ENCODE measurements at regions not wholly inside any gene's neighbourhood (a gene's known extent, or its start where the extent isn't known, plus 50 kb on each side); places are given as distances from the start of the nearest gene placed in this dataset.
"Not testable (repeated sequence)": the region's sequence is repeated elsewhere in the genome, so short reads cannot be mapped to it uniquely, and the experiment has no call there.

DNA sequence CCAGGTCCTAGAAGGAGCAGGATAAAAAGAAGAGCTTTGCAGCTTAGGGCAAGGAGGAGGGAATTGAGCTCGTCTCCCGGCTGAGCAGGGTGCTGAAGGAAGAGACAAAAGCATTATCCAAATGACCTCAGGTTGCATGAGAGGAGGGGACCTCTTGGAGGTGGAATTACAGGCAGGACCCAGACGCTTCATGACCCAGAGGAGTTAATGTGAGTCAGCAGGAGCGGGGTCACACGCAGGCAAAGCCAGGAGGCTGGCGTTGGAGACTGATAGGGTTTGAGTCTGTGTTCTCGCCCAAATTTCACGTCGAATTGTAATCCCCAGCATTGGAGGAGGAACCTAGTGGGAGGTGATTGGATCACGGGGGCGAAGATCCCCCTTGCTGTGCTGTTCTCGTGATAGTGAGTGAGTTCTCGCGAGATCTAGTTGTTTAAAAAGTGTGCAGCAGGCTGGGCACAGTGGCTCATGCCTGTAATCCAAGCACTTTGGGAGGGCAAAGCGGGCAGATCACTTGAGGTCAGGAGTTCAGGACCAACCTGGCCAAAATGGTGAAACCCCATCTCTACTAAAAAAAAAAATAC lies 63.7 kb upstream of the AUTS2 start:
- TF ChIP-seq, protein P1, sequence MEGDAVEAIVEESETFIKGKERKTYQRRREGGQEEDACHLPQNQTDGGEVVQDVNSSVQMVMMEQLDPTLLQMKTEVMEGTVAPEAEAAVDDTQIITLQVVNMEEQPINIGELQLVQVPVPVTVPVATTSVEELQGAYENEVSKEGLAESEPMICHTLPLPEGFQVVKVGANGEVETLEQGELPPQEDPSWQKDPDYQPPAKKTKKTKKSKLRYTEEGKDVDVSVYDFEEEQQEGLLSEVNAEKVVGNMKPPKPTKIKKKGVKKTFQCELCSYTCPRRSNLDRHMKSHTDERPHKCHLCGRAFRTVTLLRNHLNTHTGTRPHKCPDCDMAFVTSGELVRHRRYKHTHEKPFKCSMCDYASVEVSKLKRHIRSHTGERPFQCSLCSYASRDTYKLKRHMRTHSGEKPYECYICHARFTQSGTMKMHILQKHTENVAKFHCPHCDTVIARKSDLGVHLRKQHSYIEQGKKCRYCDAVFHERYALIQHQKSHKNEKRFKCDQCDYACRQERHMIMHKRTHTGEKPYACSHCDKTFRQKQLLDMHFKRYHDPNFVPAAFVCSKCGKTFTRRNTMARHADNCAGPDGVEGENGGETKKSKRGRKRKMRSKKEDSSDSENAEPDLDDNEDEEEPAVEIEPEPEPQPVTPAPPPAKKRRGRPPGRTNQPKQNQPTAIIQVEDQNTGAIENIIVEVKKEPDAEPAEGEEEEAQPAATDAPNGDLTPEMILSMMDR (IDR thresholded peaks at IDR 0.05; ENCODE audit: insufficient read depth, low read length, poor library complexity, severe bottlenecking), result no peak
- no peaks in the 10 kb centered on the region for H3K36me3 ChIP-seq (ENCODE audit: control insufficient read depth, insufficient read depth, low read length)
- DNase-seq (ENCODE audit: low read depth), result no peak
- H3K27me3 ChIP-seq (ENCODE audit: control insufficient read depth, insufficient read depth, low read length), result peaks cover 2% of the 10 kb centered on the region
- no peak overlapping the region for H3K4me3 ChIP-seq (ENCODE audit: low read depth, low read length)

DNA sequence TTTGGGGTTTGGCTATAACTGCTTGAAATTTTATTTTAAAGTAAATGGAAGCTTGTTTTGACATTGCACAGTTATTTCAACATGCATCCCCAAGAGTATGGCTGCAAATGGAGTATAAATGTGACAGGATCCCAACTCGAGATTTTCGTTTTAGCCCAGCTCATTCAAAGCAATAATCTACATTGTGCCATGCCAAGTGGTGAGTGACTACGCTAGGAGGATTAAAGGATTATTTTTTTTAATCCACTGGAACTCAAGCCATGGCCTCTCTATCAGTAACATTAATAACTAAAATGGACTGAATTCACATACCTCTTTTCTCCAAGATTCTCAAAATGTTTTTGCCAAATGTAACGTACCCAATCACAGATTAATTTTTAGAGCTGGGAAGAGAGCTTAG lies 60.6 kb upstream of the AUTS2 start:
- TF ChIP-seq, protein P1 (IDR thresholded peaks at IDR 0.05; ENCODE audit: insufficient read depth, low read length, poor library complexity, severe bottlenecking), result no peak
- Histone ChIP-seq H3K36me3 (ENCODE audit: control insufficient read depth, insufficient read depth, low read length) (no peaks in the 10 kb centered on the region), H3K4me3 (ENCODE audit: low read depth, low read length) (no peak overlapping the region), H3K27me3 (ENCODE audit: control insufficient read depth, insufficient read depth, low read length) (peaks cover 2% of the 10 kb centered on the region)
- DNase-seq (ENCODE audit: low read depth), result no peak

DNA sequence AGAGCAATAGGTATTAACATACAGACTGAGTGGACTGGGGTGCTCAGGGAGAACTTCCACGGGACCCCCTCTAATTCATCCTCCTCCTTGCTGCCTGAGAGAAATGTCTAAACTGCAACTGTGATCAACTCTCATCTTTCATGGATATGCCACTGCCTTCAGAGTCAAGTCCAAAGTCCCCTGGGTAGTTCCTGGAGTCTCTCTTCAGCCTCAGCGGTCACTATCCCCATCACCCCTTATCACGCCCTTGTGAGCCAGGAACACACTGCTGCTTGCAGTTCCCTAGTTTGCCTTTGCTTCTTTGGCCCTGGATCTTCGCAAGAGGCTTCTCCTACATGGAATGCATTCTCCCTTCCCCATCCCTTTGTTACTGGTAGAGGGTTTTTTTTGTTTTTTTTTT lies 58.7 kb upstream of the AUTS2 start:
- H3K36me3 ChIP-seq (ENCODE audit: control insufficient read depth, insufficient read depth, low read length), result no peaks in the 10 kb centered on the region
- TF ChIP-seq, protein P1 (IDR thresholded peaks at IDR 0.05; ENCODE audit: insufficient read depth, low read length, poor library complexity, severe bottlenecking), result no peak
- DNase-seq (ENCODE audit: low read depth), result no peak
- H3K4me3 ChIP-seq (ENCODE audit: low read depth, low read length), result no peak overlapping the region
- no peaks in the 10 kb centered on the region for H3K27me3 ChIP-seq (ENCODE audit: control insufficient read depth, insufficient read depth, low read length)

DNA sequence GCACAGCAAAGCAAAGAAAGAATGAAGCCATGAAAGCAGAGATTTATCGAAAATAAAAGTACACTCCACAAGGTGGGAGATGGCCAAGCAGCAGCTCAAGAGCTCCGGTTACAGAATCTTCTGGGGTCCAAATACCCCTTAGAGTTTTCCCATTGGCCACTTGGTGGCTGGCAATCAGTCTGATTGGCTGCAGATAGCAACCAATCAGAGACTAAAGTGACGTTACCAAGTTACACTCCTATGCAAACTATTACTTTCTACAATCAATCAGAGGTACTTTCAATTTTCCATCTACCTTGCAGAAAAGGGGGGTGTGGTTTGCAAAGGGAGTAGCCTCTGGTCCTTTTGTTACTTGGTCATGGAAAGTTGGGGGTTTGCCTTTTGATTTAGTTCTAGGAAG lies 58.0 kb upstream of the AUTS2 start:
- Histone ChIP-seq H3K36me3 (ENCODE audit: control insufficient read depth, insufficient read depth, low read length) (no peaks in the 10 kb centered on the region), H3K27me3 (ENCODE audit: control insufficient read depth, insufficient read depth, low read length) (no peaks in the 10 kb centered on the region), H3K4me3 (ENCODE audit: low read depth, low read length) (no peak overlapping the region)
- DNase-seq (ENCODE audit: low read depth), result no peak
- TF ChIP-seq, protein P1 (IDR thresholded peaks at IDR 0.05; ENCODE audit: insufficient read depth, low read length, poor library complexity, severe bottlenecking), result no peak

DNA sequence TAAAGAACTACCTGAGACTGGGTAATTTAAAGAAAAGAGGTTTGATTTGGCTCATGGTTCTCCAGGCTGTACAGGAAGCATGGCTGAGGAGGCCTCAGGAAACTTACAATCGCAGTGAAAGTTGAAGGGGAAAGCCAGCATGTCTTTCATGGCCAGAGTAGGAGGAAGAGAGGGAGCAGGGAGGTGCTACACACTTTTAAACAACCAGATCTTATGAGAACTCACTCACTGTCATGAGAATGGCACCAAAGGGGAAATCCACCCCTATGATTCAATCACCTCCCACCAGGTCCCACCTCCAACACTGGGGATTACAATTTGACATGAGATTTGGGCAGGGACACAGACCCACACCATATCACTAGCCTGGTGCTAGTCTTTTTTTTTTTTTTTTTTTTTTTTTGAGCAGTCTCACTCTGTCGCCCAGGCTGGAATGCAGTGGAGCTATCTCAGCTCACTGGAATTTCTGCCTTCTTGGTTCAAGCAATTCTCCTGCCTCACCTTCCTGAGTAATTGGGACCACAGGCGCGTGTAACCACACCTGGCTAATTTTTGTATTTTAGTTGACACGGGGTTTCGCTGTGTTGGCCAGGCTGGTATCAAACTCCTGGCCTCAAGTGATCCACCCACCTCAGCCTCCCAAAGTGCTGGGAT lies 56.4 kb upstream of the AUTS2 start:
- not testable (repeated sequence) for DNase-seq (ENCODE audit: low read depth); H3K4me3 ChIP-seq (ENCODE audit: low read depth, low read length); H3K27me3 ChIP-seq (ENCODE audit: control insufficient read depth, insufficient read depth, low read length); H3K36me3 ChIP-seq (ENCODE audit: control insufficient read depth, insufficient read depth, low read length)

DNA sequence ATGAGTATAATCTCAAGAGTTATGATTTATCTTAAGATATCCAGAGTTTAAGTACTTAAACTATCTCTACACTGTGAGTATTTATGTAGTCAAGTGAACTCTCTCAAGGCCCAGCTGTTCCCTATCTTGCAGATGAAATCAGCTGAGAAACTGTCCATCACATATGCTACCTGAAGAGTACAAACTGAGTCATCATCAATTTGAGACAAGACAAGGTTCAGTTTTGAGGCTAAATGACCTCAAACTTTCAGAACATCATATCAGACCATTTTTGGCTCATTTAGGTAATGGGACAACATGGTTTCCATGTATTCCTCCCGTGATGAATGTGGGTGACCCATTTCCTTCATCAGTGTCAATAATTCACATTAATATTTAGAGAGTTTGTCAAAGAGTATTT lies 53.1 kb upstream of the AUTS2 start:
- no peak overlapping the region for H3K4me3 ChIP-seq (ENCODE audit: low read depth, low read length)
- TF ChIP-seq, protein P1 (IDR thresholded peaks at IDR 0.05; ENCODE audit: insufficient read depth, low read length, poor library complexity, severe bottlenecking), result no peak
- DNase-seq (ENCODE audit: low read depth), result no peak
- no peaks in the 10 kb centered on the region for H3K36me3 ChIP-seq (ENCODE audit: control insufficient read depth, insufficient read depth, low read length)
- H3K27me3 ChIP-seq (ENCODE audit: control insufficient read depth, insufficient read depth, low read length), result no peaks in the 10 kb centered on the region
